Fibroblast of lung (primary cell): ENCODE measurements at regions not wholly inside any gene's neighbourhood (a gene's known extent, or its start where the extent isn't known, plus 50 kb on each side); places are given as distances from the start of the nearest gene placed in this dataset.
"Not testable (repeated sequence)": the region's sequence is repeated elsewhere in the genome, so short reads cannot be mapped to it uniquely, and the experiment has no call there.

Experiments used
- CTCF ChIP-seq, 2 donors: IDR thresholded peaks in 1 of 2; conservative IDR thresholded peaks in 1 of 2; 1 replicate in 1 of 2; 2 replicates in 1 of 2; pipeline ENCODE4 v1.5.1; 2011 to 2012; ENCODE audit warnings: low read length in 2 of 2, control low read depth in 1 of 2, inconsistent platforms in 1 of 2, low read depth in 1 of 2, mild to moderate bottlenecking in 1 of 2
- EZH2 ChIP-seq: IDR thresholded peaks from 2 replicates; pipeline ENCODE4 v1.5.1; 2012; ENCODE audit warnings: low read length, control low read depth, mild to moderate bottlenecking; ENCODE audit errors: missing control alignments

GRCh38 chr6:144410574-144410973 lies 125.4 kb downstream of the UTRN start:
- not testable (repeated sequence) for TF ChIP-seq CTCF (conservative IDR thresholded peaks at IDR 0.05 in 1 of 2, IDR thresholded peaks at IDR 0.05 in 1 of 2; ENCODE audit: low read depth in 1 of 2, low read length in 2 of 2); EZH2
